GM12875 (cell line): ENCODE measurements at regions not wholly inside any gene's neighbourhood (a gene's known extent, or its start where the extent isn't known, plus 50 kb on each side); places are given as distances from the start of the nearest gene placed in this dataset.

Source experiments
- H3K4me3 ChIP-seq: one replicate; pipeline ENCODE4 v1.5.1; 2011; ENCODE audit warnings: low read depth, low read length, control low read depth
- CTCF ChIP-seq: IDR thresholded peaks from 2 replicates; pipeline ENCODE4 v1.5.1; 2011; ENCODE audit warnings: low read depth, mild to moderate bottlenecking, control low read depth, inconsistent platforms, low read length, moderate library complexity, borderline replicate concordance; ENCODE audit not compliant: insufficient read depth

- no peak overlapping the region for H3K4me3 ChIP-seq
- TF ChIP-seq CTCF, result no peak
Observed at GRCh38 chr7:68238204-68238805, 1241.7 kb downstream of the TYW1 start.

GRCh38 chr7:68243128-68243527, 1246.5 kb downstream of the TYW1 start:
- no peak overlapping the region for H3K4me3 ChIP-seq
- TF ChIP-seq CTCF, result no peak

GRCh38 chr7:68244389-68244788, 1247.8 kb downstream of the TYW1 start:
- TF ChIP-seq CTCF, result no peak
- H3K4me3 ChIP-seq, result no peak overlapping the region

GRCh38 chr7:68245688-68246087, 1249.1 kb downstream of the TYW1 start:
- no peak overlapping the region for H3K4me3 ChIP-seq
- TF ChIP-seq CTCF, result no peak

- no peak for TF ChIP-seq CTCF
- no peak overlapping the region for H3K4me3 ChIP-seq
Observed at GRCh38 chr7:68246189-68246633, 1249.6 kb downstream of the TYW1 start.

- no peak for TF ChIP-seq CTCF
- no peak overlapping the region for H3K4me3 ChIP-seq
Observed at GRCh38 chr7:68247126-68247525, 1250.5 kb downstream of the TYW1 start.

- TF ChIP-seq CTCF, result no peak
- H3K4me3 ChIP-seq, result no peak overlapping the region
Observed at GRCh38 chr7:68247571-68247970, 1250.9 kb downstream of the TYW1 start.
